GM18520 (cell line): ENCODE measurements at regions not wholly inside any gene's neighbourhood (a gene's known extent, or its start where the extent isn't known, plus 50 kb on each side); places are given as distances from the start of the nearest gene placed in this dataset.

Experiments
- ATAC-seq: cut with Tn5 transposase; IDR thresholded peaks from one replicate; pipeline ENCODE4 v1.9.1; 2021; ENCODE audit not compliant: unreplicated experiment

- ATAC-seq: peak; percentile 87
Observed at GRCh38 chr6:45830441-45831139, 185.1 kb downstream of the CLIC5 start.

- no peak for ATAC-seq
Observed at GRCh38 chr6:45829873-45830272, 185.8 kb downstream of the CLIC5 start.

GRCh38 chr6:45827952-45828530 lies 187.6 kb downstream of the CLIC5 start:
- ATAC-seq: no peak

- no peak for ATAC-seq
Observed at GRCh38 chr6:45822873-45823272, 192.8 kb downstream of the CLIC5 start.

- ATAC-seq: no peak
Observed at GRCh38 chr6:45822246-45822812, 193.3 kb downstream of the CLIC5 start.

GRCh38 chr6:45818655-45819054 lies 197.0 kb downstream of the CLIC5 start:
- no peak for ATAC-seq

GRCh38 chr6:45816674-45817297 lies 198.9 kb downstream of the CLIC5 start:
- no peak for ATAC-seq

- ATAC-seq: no peak
Observed at GRCh38 chr6:45815466-45816125, 200.1 kb downstream of the CLIC5 start.

- no peak for ATAC-seq
Observed at GRCh38 chr6:45814772-45815171, 200.9 kb downstream of the CLIC5 start.

GRCh38 chr6:45813943-45814342 lies 201.7 kb downstream of the CLIC5 start:
- peak; percentile 64 for ATAC-seq

- no peak for ATAC-seq
Observed at GRCh38 chr6:45812922-45813321, 202.7 kb downstream of the CLIC5 start.

GRCh38 chr6:45808917-45809316 lies 206.7 kb downstream of the CLIC5 start:
- no peak for ATAC-seq

GRCh38 chr6:45808042-45808645 lies 207.5 kb downstream of the CLIC5 start:
- no peak for ATAC-seq

- ATAC-seq: no peak
Observed at GRCh38 chr6:45807311-45808041, 208.2 kb downstream of the CLIC5 start.

- no peak for ATAC-seq
Observed at GRCh38 chr6:45806172-45806571, 209.5 kb downstream of the CLIC5 start.

- no peak for ATAC-seq
Observed at GRCh38 chr6:45803071-45803470, 212.6 kb downstream of the CLIC5 start.

- ATAC-seq: peak; percentile 38
Observed at GRCh38 chr6:45801471-45802289, 214.0 kb downstream of the CLIC5 start.

GRCh38 chr6:45800911-45801310 lies 214.7 kb downstream of the CLIC5 start:
- no peak for ATAC-seq

GRCh38 chr6:45795678-45796077 lies 220.0 kb downstream of the CLIC5 start:
- ATAC-seq: no peak

GRCh38 chr6:45794465-45794864 lies 221.2 kb downstream of the CLIC5 start:
- no peak for ATAC-seq
